GM23248 (cell line): ENCODE measurements at regions not wholly inside any gene's neighbourhood (a gene's known extent, or its start where the extent isn't known, plus 50 kb on each side); places are given as distances from the start of the nearest gene placed in this dataset.

ENCODE experiments used
- EZH2 ChIP-seq: fragments of 200-600 bp; sonication (generic); IDR thresholded peaks from 2 replicates; pipeline ENCODE4 v1.6.1; 2018; ENCODE audit warnings: antibody characterized with exemption, mild to moderate bottlenecking; ENCODE audit not compliant: insufficient read depth, poor library complexity, severe bottlenecking
- EZH2phosphoT487 ChIP-seq: fragments of 200-600 bp; sonication (generic); IDR thresholded peaks from 2 replicates; pipeline ENCODE4 v1.6.1; 2018; ENCODE audit warnings: antibody characterized with exemption, moderate library complexity, mild to moderate bottlenecking, low read depth; ENCODE audit not compliant: insufficient read depth

DNA sequence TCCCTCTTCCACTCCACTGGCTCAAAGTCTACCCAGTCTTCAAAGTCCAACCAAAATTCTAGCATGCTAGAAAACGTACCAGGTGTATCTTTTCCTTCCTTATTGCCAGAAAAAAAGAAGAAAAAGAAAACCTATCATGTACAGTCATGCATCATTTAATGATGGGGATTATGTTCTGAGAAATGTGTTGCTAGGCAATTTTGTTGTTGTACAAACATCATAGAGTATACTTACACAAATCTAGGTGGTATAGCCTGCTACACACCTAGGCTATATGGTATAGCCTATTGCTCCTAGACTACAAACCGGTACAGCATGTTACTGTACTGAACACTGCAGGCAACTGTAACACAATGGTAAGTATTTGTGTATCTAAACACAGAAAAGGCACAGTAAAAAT is 104.8 kb downstream of the SREK1 start:
- no peak for TF ChIP-seq EZH2phosphoT487
- TF ChIP-seq EZH2, result no peak
